DMS53 treated with DMSO at 0.1 percent for 48 hours (cell line): ENCODE measurements at regions not wholly inside any gene's neighbourhood (a gene's known extent, or its start where the extent isn't known, plus 50 kb on each side); places are given as distances from the start of the nearest gene placed in this dataset.
"Not testable (repeated sequence)": the region's sequence is repeated elsewhere in the genome, so short reads cannot be mapped to it uniquely, and the experiment has no call there.

Source experiments
- DNase-seq: peaks from one replicate; lab custom pipeline; 2025; ENCODE audit not compliant: unreplicated experiment; lab: John Stamatoyannopoulos, UW

DNA sequence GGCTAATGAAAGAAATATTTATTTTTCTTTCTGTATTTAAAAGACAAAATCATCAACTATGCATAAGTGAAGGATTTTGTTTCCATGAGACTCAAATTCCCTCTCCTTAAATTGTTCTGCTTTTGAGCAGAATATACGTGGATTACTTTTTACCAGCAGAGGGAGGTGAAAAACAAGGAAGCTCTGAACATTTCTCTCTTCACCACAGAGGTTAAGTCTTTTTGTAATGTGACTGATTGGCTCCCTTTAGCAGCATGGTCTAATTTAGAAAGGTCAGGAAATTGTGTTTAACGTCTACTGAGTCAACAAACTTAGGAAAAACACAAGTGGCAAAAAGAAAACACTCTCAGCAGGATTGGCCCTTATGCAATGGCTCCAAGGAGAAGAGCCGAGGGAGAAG lies 55.1 kb upstream of the F9 start:
- DNase-seq: no peak

DNA sequence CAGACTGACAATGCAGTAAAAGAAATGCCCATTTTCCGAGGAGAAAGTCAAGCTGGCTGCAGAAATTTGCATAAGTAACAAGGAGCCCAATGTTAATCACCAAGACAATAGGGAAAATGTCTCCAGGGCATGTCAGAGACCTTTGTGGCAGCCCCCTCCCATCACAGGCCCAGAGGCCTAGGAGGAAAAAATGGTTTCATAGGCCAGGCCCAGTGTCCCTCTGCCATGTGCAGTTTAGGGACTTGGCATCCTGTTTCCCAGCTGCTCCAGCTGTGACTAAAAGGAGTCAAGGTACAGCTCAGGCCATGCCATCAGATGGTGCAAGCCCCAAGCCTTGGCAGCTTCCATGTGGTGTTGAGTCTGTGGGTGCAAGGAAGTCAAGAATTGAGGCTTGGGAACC lies 68.6 kb upstream of the F9 start:
- DNase-seq: not testable (repeated sequence)

DNA sequence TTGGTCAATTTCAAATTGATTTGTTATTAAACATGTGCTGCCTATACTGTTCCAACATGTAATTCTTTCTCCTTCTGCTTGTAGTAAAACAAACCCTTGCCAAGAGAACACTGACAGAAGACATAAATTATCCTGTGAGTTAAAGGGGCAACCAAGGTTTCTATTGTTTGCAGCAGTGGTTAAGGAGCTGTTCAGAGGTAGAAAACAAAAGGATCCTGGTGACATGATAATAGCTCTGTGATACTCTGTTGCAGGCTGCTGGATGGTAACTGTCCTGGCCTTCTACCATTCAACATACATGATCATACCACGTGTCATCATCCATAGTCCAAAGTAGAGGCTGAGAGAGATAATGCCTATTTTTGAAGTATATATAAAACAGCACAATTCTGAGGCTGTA lies 75.8 kb upstream of the F9 start:
- DNase-seq: no peak

DNA sequence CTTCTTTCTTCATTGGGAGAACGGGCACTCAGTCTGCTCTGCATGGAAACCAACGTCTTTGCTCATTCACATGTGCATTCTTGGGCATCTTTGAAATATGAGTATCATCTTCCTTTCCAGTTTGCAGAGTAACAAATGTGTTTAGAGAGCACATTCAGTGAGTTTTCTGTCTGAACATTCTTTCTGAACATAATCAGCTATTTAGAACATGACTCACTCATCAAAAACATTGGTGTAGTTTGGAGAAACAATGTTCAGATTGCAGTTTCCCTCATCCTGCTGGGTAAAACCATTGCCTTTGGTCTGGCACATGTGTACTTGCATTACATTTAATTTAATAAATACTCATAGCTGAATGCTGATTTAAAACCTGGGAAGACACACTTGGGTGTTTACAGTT lies 81.5 kb upstream of the F9 start:
- no peak for DNase-seq

DNA sequence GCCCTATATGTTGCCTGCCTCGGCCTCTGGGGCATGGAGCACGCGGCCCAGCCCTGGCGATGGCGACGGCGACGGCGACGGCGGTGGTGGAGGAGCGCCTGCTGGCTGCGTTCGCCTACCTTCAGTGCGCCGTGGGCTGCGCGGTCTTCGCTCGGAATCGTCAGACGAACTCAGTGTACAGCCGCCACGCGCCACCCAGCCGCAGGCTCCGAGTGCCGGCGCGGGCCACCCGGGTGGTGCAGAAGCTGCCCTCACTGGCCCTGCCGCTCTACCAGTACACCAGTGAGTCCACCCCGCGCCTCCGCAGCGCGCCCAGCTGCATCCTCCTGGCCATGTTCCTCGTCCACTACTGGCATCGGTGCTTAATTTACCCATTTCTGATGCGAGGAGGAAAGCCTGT lies 83.7 kb upstream of the F9 start:
- DNase-seq: no peak

DNA sequence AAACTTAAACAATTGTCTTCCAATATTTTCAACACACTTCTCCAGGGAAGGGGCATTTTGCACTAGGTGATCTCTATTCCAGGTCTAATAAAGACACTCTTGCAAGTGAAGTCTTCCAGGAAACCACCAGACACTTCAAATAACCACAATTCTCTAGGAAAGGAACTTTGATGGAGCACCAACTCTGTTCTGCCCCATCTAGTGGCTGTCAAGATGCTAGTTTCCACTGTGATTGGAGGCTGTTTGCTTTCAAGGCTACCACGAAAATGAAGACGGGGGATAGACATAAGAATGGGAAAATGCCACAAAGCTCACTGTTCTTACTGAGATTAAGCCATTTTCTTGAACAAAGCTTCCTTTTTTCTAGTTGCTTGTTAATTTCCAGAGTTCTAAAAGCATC lies 100.6 kb upstream of the F9 start:
- peak; percentile 22 for DNase-seq

DNA sequence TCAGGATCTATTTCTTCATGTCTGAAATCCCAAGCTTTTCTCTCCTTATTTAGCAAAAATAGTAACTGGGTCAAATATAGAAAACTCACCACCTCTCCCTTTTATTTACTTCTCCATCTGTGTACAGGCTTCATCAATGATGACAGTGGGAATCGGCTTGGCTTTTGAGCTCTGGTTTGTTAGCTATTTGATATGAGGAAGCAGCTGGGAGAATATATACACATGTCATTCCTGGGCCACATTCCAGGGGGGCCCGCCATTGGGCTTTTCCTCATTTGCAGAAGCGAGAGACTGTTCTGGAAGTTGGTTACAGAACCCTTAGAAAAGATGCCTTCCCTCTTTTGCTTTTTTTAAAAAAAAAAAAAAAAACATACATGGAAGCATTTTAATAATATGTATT lies 107.4 kb upstream of the F9 start:
- no peak for DNase-seq

DNA sequence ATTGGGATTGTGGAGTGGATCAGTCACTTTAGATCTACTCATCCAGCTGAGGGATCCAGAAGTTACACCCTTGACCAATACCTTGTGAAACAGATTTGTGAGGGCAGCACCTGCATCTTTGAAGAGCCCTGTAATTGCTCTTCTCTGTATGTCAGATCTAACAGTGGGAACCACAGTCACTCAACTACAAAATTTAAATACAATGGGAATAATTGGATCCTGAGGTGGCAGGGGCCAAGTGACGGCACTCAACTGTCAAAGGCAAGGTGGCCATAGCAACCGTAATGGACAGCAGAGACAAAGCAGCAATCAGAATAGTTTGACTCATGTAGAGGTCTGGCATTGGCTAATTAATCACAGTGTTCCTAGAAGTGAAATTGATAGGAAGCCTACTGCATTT lies 132.3 kb upstream of the F9 start:
- not testable (repeated sequence) for DNase-seq

DNA sequence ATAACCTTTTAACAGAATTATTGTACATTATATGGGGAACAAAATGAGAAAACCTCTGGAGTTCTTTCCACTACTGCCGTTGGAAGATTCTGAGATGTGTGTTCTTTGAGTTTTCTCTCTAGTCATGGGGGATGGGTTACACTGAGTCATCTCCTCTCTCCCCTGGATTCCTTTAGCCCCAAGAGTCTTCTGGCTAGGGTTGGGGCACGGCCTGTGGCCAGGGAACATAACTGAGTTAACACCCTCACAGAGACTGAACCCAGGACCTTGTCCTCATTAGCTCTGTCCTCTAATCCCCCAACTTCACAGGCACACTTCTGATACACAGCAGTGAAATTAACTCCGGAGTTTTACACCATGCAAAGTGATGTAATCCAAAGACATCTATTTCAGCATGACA lies 142.3 kb upstream of the F9 start:
- DNase-seq: no peak

DNA sequence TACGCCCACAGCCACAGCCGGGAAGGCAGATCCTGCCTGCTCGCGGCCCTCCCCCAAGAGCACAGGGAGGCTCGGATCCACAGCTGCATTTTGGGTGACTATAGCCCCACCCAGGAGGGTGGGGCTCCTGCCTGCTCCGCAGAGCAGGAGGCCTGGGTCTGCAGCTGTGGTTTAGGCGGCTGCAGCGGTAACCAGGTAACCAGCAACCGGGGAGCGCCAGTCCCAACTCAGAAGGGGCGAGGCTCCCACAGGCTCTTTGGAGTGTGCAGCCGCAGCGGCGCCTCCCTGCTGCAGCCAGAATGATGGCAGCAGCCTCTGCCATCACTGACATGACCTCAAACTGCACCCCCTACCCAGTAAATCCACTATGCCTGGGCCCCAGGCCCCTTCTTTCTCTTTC lies 148.0 kb upstream of the F9 start:
- DNase-seq: no peak

DNA sequence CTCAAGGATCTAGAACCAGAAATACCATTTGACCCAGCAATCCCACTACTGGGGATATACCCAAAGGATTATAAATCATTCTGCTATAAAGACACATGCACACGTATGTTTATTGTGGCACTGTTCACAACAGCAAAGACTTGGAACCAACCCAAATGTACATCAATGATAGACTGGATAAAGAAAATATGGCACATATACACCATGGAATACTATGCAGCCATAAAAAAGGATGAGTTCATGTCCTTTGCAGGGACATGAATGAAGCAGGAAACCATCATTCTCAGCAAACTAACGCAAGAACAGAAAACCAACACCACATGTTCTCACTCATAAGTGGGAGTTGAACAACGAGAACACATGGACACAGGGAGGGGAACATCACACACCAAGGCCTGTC lies 154.0 kb upstream of the F9 start:
- DNase-seq: not testable (repeated sequence)

DNA sequence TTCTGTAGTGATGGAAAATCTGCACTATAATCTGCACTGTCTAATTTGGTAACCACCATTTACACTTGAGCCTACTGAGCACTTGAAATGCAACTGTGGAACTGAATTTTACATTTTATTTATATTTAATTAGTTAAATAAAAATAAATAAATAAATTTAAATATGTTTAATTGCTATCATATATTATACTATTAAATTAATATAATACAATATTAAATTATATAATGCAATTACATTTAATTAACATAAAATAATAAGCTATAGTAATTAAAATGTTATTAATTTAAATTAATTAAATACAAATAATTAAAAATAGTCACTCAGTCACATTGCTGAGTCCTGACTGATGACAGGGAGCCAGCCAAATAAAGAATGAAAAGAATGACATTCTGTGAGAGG lies 170.2 kb upstream of the F9 start:
- no peak for DNase-seq

DNA sequence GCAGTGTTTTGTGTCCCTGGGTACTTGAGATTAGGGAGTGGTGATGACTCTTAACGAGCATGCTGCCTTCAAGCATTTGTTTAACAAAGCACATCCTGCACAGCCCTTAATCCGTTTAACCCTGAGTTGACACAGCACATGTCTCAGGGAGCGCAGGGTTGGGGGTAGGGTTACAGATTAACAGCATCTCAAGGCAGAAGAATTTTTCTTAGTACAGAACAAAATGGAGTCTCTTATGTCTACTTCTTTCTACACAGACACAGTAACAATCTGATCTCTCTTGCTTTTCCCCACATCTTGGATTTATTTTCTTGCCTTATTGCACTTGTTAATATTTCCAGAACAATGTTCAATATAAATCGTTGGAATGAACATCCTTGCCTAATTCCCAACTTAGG lies 187.9 kb upstream of the F9 start:
- not testable (repeated sequence) for DNase-seq

DNA sequence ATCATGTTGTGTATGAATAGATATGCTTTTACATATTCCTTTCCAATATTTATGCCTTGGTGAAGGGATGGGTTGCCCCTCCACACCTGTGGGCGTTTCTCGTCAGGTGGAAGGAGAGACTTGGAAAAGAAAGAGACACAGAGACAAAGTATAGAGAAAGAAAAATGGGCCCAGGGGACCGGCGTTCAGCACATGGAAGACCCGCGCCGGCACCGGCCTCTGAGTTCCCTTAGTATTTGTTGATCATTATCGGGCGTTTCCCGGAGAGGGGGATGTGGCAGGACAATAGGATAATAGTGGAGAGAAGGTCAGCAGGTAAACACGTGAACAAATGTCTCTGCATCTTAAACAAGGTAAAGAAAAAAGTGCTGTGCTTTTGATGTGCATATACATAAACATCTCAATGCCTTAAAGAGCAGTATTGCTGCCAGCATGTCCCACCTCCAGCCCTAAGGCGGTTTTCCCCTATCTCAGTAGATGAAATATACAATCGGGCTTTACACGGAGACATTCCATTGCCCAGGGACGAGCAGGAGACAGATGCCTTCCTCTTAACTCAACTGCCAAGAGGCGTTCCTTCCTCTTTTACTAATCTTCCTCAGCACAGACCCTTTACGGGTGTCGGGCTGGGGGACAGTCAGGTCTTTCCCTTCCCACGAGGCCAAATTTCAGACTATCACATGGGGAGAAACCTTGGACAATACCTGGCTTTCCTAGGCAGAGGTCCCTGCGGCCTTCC lies 188.5 kb upstream of the F9 start:
- not testable (repeated sequence) for DNase-seq

DNA sequence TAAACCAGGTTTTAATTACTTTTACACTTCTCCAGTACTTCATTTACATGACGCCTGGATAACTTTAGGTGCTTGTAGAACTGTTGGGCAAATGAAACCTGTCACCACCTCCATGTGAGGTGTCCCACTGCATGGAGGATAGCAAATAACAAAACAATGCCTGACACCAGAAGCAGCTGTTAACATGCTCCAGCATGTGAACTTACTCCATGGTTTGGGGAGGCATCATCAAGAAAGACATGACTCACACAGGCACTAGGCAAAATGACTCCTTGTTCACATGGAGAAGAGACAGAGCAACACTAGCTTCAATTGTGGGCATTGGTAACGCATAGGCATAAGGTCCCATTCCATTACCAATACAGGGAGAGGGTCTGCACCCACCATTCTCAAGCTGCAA lies 198.1 kb upstream of the F9 start:
- no peak for DNase-seq

DNA sequence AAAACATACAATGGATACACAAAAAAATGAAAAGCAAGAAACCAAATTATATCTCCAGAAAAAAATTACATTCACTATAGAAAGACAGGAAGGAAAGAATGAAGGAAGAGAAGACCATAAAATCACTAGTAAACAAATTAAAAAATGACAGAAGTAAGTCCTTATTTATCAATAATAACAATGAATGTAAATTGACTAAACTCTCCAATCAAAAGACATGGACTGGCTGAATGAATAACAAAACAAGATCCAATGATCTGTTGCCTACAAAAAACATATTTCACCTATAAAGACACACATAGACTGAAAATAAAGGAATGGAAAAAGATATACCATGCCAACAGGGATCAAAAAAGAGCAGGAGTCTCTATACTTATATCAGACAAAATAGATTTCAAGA lies 203.2 kb upstream of the F9 start:
- DNase-seq: no peak

DNA sequence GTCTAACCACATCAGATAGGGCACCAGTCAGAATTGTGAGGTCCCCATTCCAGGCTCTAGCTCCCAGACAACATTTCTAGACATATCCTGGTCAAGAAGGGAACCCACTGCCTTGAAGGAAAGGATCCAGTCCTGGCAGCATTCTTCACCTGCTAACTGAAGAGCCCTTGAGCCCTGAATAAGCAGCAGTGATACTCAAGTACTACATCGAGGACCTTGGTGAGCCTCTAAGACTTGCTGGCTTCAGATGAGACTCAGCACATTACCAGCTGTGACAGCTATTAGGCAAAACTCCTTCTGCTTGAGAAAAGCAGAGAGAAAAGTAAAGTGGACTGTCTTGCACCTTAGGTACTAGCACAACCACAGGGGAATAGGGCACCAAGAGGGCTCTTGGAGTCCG lies 205.8 kb upstream of the F9 start:
- no peak for DNase-seq

DNA sequence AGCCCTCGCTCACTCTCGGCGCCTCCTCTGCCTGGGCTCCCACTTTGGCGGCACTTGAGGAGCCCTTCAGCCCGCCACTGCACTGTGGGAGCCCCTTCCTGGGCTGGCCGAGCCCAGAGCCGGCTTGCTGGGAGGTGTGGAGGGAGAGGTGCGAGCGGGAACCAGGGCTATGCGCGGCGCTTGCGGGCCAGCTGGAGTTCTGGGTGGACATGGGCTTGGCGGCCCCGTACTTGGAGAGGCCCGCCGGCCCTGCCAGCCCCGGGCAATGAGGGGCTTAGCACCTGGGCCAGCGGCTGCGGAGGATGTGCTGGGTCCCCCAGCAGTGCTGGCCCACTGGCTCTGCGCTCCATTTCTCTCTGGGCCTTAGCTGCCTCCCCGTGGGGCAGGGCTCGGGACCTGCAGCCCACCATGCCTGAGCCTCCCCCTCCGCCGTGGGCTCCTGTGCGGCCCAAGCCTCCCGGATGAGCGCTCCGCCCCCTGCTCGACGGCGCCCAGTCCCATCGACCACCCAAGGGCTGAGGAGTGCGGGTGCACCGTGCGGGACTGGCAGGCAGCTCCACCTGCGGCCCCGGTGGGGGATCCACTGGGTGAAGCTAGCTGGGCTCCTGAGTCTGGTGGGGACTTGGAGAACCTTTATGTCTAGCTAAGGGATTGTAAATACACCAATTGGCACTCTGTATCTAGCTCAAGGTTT lies 209.7 kb upstream of the F9 start:
- not testable (repeated sequence) for DNase-seq

DNA sequence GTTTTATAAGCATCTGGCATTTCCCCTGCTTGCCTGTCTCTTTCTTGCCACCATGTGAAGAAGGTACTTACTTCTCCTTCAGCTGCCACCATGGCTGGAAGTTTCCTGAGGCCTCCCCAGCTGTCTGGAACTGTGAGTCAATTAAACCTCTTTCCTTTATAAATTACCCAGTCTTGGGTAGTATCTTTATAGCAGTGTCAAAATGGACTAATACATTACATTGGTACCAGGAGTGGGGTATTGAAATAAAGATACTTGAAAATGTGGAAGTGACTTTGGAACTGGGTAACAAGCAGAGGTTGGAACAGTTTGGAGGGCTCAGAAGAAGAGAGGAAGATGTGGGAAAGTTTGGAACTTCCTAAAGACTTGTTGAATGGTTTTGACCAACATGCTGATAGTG lies 223.9 kb upstream of the F9 start:
- not testable (repeated sequence) for DNase-seq

DNA sequence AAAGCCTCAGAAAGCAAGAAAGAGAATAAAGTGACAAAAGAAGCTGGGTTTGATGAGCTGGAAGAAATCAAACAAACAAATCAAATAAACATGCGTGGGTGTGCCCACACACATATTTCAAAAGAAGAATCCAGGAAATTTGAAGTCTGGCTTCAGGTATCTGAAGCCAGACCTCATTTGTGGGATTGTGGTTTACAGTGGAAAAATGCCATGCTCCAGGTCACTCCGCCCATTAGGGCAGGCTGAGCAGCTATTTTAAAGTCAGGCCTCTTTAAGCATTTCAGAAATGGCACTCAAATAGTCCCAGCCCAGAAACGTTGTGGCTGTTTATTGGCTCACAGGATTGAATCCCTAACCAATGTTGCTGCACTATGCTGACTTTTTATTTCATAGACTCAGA lies 226.1 kb upstream of the F9 start:
- no peak for DNase-seq

DNA sequence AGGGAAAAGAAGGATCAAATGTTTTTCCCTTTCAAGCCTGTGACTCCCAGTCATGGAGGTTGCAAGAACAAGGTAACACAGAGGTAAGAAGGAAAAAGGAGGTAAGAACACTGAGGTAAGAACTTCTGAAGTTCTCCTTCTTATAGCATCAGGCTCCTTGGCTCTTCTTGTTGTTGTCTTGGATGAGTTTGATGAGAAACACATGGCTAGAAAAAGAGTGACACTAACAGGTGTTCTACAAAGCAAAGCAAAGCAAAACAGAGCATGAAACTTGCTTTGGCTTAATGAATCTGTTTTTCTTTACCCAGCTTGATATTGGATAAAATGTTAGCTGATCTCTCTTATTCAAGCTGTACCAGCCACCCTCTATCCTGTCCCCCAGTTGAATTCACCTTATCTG lies 231.2 kb upstream of the F9 start:
- DNase-seq: no peak

DNA sequence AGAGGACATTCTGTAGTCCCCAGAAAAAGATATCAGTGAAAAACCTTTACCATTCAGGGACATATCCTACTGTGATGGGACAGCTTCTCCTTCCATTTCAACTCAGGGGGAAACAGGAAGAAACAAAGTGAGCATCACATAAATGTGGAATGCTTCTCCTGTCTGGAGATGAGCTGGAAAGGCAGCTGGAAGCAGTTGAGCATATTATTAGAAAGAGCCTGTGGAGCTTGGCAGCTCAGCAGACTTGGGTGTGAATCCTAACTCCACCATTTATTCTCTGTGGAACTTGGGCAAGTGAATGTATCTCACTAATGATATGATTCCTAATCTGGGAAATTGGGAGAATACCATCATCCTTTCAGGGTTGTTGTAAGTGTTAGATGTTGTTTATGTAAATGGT lies 232.1 kb upstream of the F9 start:
- no peak for DNase-seq

DNA sequence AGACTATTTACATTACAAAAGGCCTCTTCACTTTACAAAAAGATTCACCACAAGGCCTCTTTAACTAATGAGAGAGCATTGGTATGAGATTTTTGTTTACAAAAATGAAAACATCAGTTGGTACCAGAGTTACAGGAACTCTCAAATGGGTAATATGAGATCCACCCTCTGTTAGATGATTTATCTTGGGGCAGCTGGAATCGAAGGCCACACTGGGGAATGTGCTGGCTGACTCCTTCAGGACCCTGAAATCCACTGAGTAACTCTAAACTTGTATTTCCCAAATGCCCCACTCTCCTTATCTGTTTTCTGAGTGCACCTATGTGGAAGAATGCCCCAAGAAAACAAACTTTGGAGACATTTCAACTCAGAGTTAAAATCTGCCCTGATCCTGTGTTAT lies 232.9 kb upstream of the F9 start:
- DNase-seq: no peak
